Epithelial cell of esophagus (primary cell): ENCODE measurements at regions not wholly inside any gene's neighbourhood (a gene's known extent, or its start where the extent isn't known, plus 50 kb on each side); places are given as distances from the start of the nearest gene placed in this dataset.

Experiments
- DNase-seq: peaks from one replicate; pipeline ENCODE4 v3.0.0; 2010; ENCODE audit warnings: low read depth
- H3K4me3 ChIP-seq: 2 replicates; pipeline ENCODE4 v1.5.1; 2011; ENCODE audit warnings: mild to moderate bottlenecking, low read length, control low read depth
- CTCF ChIP-seq: IDR thresholded peaks from 2 replicates; pipeline ENCODE4 v1.5.1; 2011; ENCODE audit warnings: low read depth, mild to moderate bottlenecking, low read length, control low read depth, inconsistent platforms; ENCODE audit not compliant: insufficient read depth; ENCODE audit errors: missing control alignments

GRCh38 chr2:8477552-8478470 lies 204.0 kb upstream of the ID2 start:
- TF ChIP-seq CTCF: no peak
- no peak for DNase-seq
- no peak overlapping the region for H3K4me3 ChIP-seq

GRCh38 chr2:8478471-8478793 lies 203.4 kb upstream of the ID2 start:
- no peak for TF ChIP-seq CTCF
- H3K4me3 ChIP-seq: no peak overlapping the region
- no peak for DNase-seq

- TF ChIP-seq CTCF: no peak
These were observed 202.6 kb upstream of the ID2 start for GRCh38 chr2:8479298-8479697.

GRCh38 chr2:8480915-8481314 lies 200.9 kb upstream of the ID2 start:
- H3K4me3 ChIP-seq: no peak overlapping the region
- DNase-seq: no peak
- no peak for TF ChIP-seq CTCF

More at GRCh38 chr2:8479298-8479697, 202.6 kb upstream of the ID2 start:
- H3K4me3 ChIP-seq: no peak overlapping the region
- no peak for DNase-seq

- H3K4me3 ChIP-seq: no peak overlapping the region
- no peak for DNase-seq
- TF ChIP-seq CTCF: no peak
These were observed 200.3 kb upstream of the ID2 start for GRCh38 chr2:8481463-8482009.

GRCh38 chr2:8482432-8482831 lies 199.4 kb upstream of the ID2 start:
- no peak overlapping the region for H3K4me3 ChIP-seq
- no peak for DNase-seq
- TF ChIP-seq CTCF: no peak
